Loucy (cell line): ENCODE measurements at regions not wholly inside any gene's neighbourhood (a gene's known extent, or its start where the extent isn't known, plus 50 kb on each side); places are given as distances from the start of the nearest gene placed in this dataset.

Source experiments
- H2AFZ ChIP-seq: fragments of 200-600 bp; sonication (generic); 2 replicates; pipeline ENCODE4 v1.6.0; 2016; ENCODE audit warnings: antibody characterized with exemption, mild to moderate bottlenecking, low read length, moderate library complexity
- H3F3A ChIP-seq: fragments of 200-600 bp; 2 replicates; pipeline ENCODE4 v1.6.0; 2016; ENCODE audit warnings: antibody characterized with exemption, low read depth, mild to moderate bottlenecking
- H3K27me3 ChIP-seq: fragments of 200-600 bp; sonication (generic); 2 replicates; pipeline ENCODE4 v1.6.1; 2014; ENCODE audit warnings: low read length, mild to moderate bottlenecking; ENCODE audit not compliant: insufficient read depth, poor library complexity, severe bottlenecking
- H3K36me3 ChIP-seq: fragments of 200-600 bp; sonication (generic); 2 replicates; pipeline ENCODE4 v1.6.1; 2016; ENCODE audit warnings: low read length; ENCODE audit not compliant: insufficient read depth
- H3K4me1 ChIP-seq: fragments of 200-600 bp; sonication (generic); 2 replicates; pipeline ENCODE4 v1.5.1; 2014; ENCODE audit warnings: low read length, mild to moderate bottlenecking; ENCODE audit not compliant: insufficient read depth, poor library complexity, severe bottlenecking
- H3K4me2 ChIP-seq: fragments of 200-600 bp; sonication (generic); 2 replicates; pipeline ENCODE4 v1.6.0; 2014; ENCODE audit warnings: antibody characterized with exemption, low read length, low read depth, mild to moderate bottlenecking; ENCODE audit not compliant: poor library complexity, severe bottlenecking
- H3K4me3 ChIP-seq: fragments of 200-600 bp; sonication (generic); 2 replicates; pipeline ENCODE4 v1.5.1; 2014; ENCODE audit warnings: low read length, mild to moderate bottlenecking, mixed read lengths; ENCODE audit not compliant: poor library complexity, severe bottlenecking
- H3K79me2 ChIP-seq: fragments of 200-600 bp; sonication (generic); 2 replicates; pipeline ENCODE4 v1.6.1; 2014; ENCODE audit warnings: low read length; ENCODE audit not compliant: insufficient read depth
- H3K9ac ChIP-seq: fragments of 200-600 bp; sonication (generic); 2 replicates; pipeline ENCODE4 v1.6.0; 2014; ENCODE audit warnings: mild to moderate bottlenecking, low read depth, low read length, moderate library complexity; ENCODE audit not compliant: poor library complexity, severe bottlenecking
- H3K9me2 ChIP-seq: fragments of 200-600 bp; sonication (generic); replicated peaks from 2 replicates; pipeline ENCODE4 v1.6.1; 2016; ENCODE audit warnings: low read depth, low read length, mixed read lengths
- H3K9me3 ChIP-seq: fragments of 200-600 bp; sonication (generic); 2 replicates; pipeline ENCODE4 v1.6.1; 2014; ENCODE audit warnings: mild to moderate bottlenecking, antibody characterized with exemption, low read length, low read depth; ENCODE audit not compliant: insufficient read depth
- H4K20me1 ChIP-seq: fragments of 200-600 bp; sonication (generic); 2 replicates; pipeline ENCODE4 v1.6.0; 2014; ENCODE audit warnings: antibody characterized with exemption, low read length, mild to moderate bottlenecking; ENCODE audit not compliant: insufficient read depth, poor library complexity, severe bottlenecking
- CTCF ChIP-seq: fragments of 200-600 bp; sonication (generic); conservative IDR thresholded peaks from 2 replicates; pipeline ENCODE4 v1.5.1; 2014; ENCODE audit warnings: mild to moderate bottlenecking, antibody characterized with exemption, low read length
- EZH2phosphoT487 ChIP-seq: fragments of 200-600 bp; IDR thresholded peaks from 2 replicates; pipeline ENCODE4 v1.6.1; 2018; ENCODE audit warnings: antibody characterized with exemption, mild to moderate bottlenecking, moderate library complexity, borderline replicate concordance

GRCh38 chr9:23342291-23342690, 483.7 kb downstream of the ELAVL2 start:
- Histone ChIP-seq H3K36me3 (no peaks in the 10 kb centered on the region), H2AFZ (no peak overlapping the region), H4K20me1 (no peaks in the 10 kb centered on the region), H3K79me2 (no peaks in the 10 kb centered on the region), H3K4me2 (no peak overlapping the region), H3F3A (no peaks in the 10 kb centered on the region), H3K4me3 (no peak overlapping the region), H3K27me3 (no peaks in the 10 kb centered on the region), H3K4me1 (no peaks in the 10 kb centered on the region), H3K9me2 (no peaks in the 10 kb centered on the region), H3K9ac (no peak overlapping the region), H3K9me3 (no peaks in the 10 kb centered on the region)
- TF ChIP-seq EZH2phosphoT487, result no peak
- TF ChIP-seq CTCF, result no peak

- Histone ChIP-seq H2AFZ (no peak overlapping the region), H3F3A (no peaks in the 10 kb centered on the region), H3K9ac (no peak overlapping the region), H3K9me2 (no peaks in the 10 kb centered on the region), H4K20me1 (no peaks in the 10 kb centered on the region), H3K4me3 (no peak overlapping the region), H3K27me3 (no peaks in the 10 kb centered on the region), H3K4me1 (no peaks in the 10 kb centered on the region), H3K79me2 (no peaks in the 10 kb centered on the region), H3K4me2 (no peak overlapping the region), H3K36me3 (no peaks in the 10 kb centered on the region), H3K9me3 (no peaks in the 10 kb centered on the region)
- no peak for TF ChIP-seq CTCF
- no peak for TF ChIP-seq EZH2phosphoT487
These were observed 482.8 kb downstream of the ELAVL2 start for GRCh38 chr9:23343226-23343625.

- Histone ChIP-seq H3K9me3 (no peaks in the 10 kb centered on the region), H3K27me3 (no peaks in the 10 kb centered on the region), H3K9me2 (no peaks in the 10 kb centered on the region), H3F3A (no peaks in the 10 kb centered on the region), H3K4me2 (no peak overlapping the region), H4K20me1 (no peaks in the 10 kb centered on the region), H3K36me3 (no peaks in the 10 kb centered on the region), H3K79me2 (no peaks in the 10 kb centered on the region), H2AFZ (no peak overlapping the region), H3K4me3 (no peak overlapping the region), H3K9ac (no peak overlapping the region), H3K4me1 (no peaks in the 10 kb centered on the region)
- TF ChIP-seq CTCF (no peak), EZH2phosphoT487 (no peak)
These were observed 464.9 kb downstream of the ELAVL2 start for GRCh38 chr9:23361096-23361495.
